ENCODE measurements at regions not wholly inside any gene's neighbourhood (a gene's known extent, or its start where the extent isn't known, plus 50 kb on each side); places are given as distances from the start of the nearest gene placed in this dataset.

- TF ChIP-seq, protein P1, sequence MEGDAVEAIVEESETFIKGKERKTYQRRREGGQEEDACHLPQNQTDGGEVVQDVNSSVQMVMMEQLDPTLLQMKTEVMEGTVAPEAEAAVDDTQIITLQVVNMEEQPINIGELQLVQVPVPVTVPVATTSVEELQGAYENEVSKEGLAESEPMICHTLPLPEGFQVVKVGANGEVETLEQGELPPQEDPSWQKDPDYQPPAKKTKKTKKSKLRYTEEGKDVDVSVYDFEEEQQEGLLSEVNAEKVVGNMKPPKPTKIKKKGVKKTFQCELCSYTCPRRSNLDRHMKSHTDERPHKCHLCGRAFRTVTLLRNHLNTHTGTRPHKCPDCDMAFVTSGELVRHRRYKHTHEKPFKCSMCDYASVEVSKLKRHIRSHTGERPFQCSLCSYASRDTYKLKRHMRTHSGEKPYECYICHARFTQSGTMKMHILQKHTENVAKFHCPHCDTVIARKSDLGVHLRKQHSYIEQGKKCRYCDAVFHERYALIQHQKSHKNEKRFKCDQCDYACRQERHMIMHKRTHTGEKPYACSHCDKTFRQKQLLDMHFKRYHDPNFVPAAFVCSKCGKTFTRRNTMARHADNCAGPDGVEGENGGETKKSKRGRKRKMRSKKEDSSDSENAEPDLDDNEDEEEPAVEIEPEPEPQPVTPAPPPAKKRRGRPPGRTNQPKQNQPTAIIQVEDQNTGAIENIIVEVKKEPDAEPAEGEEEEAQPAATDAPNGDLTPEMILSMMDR (IDR thresholded peaks at IDR 0.05) = no peak
- TF ChIP-seq POLR2A (IDR thresholded peaks at IDR 0.05) = no peak
These were observed 78.1 kb upstream of the DAP start for GRCh38 chr5:10839118-10839517.
